Esophagus muscularis mucosa (tissue), 4 donors: ENCODE measurements at regions not wholly inside any gene's neighbourhood (a gene's known extent, or its start where the extent isn't known, plus 50 kb on each side); places are given as distances from the start of the nearest gene placed in this dataset.

Experiments
- EP300 ChIP-seq: sonication (generic); formaldehyde crosslinking; IDR thresholded peaks from one replicate; pipeline ENCODE4 v1.6.1; 2017; ENCODE audit warnings: antibody characterized with exemption
- POLR2A ChIP-seq: fragments of 450-650 bp; IDR thresholded peaks from one replicate; pipeline ENCODE4 v1.6.1; 2017; ENCODE audit warnings: antibody characterized with exemption, moderate library complexity, mild to moderate bottlenecking, low read depth
- POLR2AphosphoS5 ChIP-seq, 2 donors: sonication (generic); formaldehyde crosslinking; IDR thresholded peaks; one replicate each; pipeline ENCODE4 v1.6.1; 2017; ENCODE audit warnings: antibody characterized with exemption in 2 of 2
- TF ChIP-seq, protein P1 (sequence below), 3 experiments: fragments of 200-600 bp in 2 of 3; fragments of 450-650 bp in 1 of 3; sonication (generic) in 2 of 3; IDR thresholded peaks; one replicate each; pipeline ENCODE4 v1.5.1; 2017 to 2019; ENCODE audit warnings: antibody characterized with exemption in 3 of 3, mild to moderate bottlenecking in 2 of 3, moderate library complexity in 1 of 3

DNA sequence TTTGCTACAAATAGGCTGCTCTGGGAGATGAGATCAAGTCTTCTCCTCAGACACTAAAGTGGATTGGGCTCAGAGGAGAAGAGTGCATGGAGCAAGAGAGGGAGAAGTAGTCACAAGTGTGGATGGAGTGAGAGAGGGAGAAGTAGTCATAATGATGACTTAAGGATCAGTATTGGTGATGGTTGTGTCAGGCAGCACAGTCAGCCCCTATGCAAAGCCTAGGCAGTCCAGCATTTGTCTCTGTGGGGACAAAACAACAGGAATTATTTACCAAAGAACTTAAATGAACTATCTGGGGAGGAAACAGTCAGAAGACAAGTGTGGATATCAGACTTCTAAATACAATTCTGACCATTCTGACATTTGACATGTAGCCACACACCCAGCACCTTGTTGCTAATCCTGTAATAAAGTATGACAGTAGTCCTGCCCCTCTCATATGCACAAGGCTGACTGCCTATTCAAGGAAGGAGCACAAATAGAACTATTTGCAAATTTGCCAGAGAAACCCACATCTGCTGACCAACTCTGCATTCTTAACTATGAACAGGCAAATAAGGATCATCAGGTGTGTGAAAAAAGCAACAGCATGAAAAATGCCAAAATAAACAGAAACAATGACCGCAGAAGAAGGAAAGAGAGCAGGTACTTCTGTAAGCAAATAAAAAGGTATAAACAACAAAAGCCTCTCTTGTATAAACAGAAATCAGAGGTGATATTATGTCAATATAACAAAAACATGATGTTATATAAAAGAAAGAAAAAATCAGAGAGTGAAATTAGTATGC is 1597.9 kb upstream of the ACVR2A start:
- TF ChIP-seq, protein P1, sequence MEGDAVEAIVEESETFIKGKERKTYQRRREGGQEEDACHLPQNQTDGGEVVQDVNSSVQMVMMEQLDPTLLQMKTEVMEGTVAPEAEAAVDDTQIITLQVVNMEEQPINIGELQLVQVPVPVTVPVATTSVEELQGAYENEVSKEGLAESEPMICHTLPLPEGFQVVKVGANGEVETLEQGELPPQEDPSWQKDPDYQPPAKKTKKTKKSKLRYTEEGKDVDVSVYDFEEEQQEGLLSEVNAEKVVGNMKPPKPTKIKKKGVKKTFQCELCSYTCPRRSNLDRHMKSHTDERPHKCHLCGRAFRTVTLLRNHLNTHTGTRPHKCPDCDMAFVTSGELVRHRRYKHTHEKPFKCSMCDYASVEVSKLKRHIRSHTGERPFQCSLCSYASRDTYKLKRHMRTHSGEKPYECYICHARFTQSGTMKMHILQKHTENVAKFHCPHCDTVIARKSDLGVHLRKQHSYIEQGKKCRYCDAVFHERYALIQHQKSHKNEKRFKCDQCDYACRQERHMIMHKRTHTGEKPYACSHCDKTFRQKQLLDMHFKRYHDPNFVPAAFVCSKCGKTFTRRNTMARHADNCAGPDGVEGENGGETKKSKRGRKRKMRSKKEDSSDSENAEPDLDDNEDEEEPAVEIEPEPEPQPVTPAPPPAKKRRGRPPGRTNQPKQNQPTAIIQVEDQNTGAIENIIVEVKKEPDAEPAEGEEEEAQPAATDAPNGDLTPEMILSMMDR (IDR thresholded peaks at IDR 0.05): no peak
- no peak for TF ChIP-seq EP300
- no peak for TF ChIP-seq POLR2AphosphoS5 (IDR thresholded peaks at IDR 0.05)
- no peak for TF ChIP-seq POLR2A
